Upper lobe of right lung (tissue), 1 donor: ENCODE measurements at regions not wholly inside any gene's neighbourhood (a gene's known extent, or its start where the extent isn't known, plus 50 kb on each side); places are given as distances from the start of the nearest gene placed in this dataset.
"Not testable (repeated sequence)": the region's sequence is repeated elsewhere in the genome, so short reads cannot be mapped to it uniquely, and the experiment has no call there.

Source experiments
- ATAC-seq: fragments of 200-7000 bp; cut with Tn5 transposase; one replicate; pipeline ENCODE4 v1.9.1; 2020; ENCODE audit warnings: mild to moderate bottlenecking, moderate library complexity
- DNase-seq: peaks from one replicate; pipeline ENCODE4 v3.0.0-alpha.2; 2020
- H3K27ac ChIP-seq: fragments of 200-600 bp; one replicate; pipeline ENCODE4 v1.8.0; 2022
- H3K27me3 ChIP-seq: fragments of 200-600 bp; one replicate; pipeline ENCODE4 v1.8.0; 2022; ENCODE audit warnings: mild to moderate bottlenecking
- H3K36me3 ChIP-seq: fragments of 200-600 bp; one replicate; pipeline ENCODE4 v1.8.0; 2022
- H3K4me1 ChIP-seq: fragments of 200-600 bp; one replicate; pipeline ENCODE4 v1.8.0; 2022
- H3K4me3 ChIP-seq: fragments of 200-600 bp; one replicate; pipeline ENCODE4 v1.8.0; 2022; ENCODE audit warnings: mild to moderate bottlenecking
- H3K9me3 ChIP-seq: fragments of 200-600 bp; one replicate; pipeline ENCODE4 v1.8.0; 2022
- intact Hi-C: fragments of 100-400 bp; cut with DNase I; formaldehyde crosslinking; loops from one replicate; pipeline ENCODE4 v1.11.0; 2022
- TF ChIP-seq, protein P1 (sequence below): fragments of 200-600 bp; IDR thresholded peaks from one replicate; pipeline ENCODE4 v1.8.0; 2022; ENCODE audit warnings: antibody characterized with exemption
- donor health status: DM: no; HTN: yes; CAD: no; lungs with severe emphysema.

DNA sequence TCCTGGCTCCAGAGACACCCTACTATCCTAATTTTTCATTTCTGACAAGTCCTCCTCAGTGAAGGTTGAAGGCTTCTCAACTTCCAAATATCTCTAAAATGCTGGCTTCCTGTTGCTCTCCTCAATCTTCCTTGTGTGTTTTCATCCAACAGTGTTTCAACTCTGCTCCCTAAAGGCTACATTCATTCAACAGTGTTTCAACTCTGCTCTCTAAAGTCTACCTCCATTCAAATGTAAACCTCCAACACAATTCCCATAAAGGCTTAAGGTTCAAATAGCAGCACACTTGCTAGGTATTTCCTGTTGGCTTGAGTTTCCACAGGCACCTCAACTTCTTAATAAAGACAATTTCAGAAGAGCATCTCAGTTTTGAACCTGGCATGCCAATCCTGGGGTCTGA lies 164.8 kb downstream of the HINT1 start:
- no peaks in the 10 kb centered on the region for H3K27me3 ChIP-seq
- H3K9me3 ChIP-seq = no peaks in the 10 kb centered on the region
- TF ChIP-seq, protein P1, sequence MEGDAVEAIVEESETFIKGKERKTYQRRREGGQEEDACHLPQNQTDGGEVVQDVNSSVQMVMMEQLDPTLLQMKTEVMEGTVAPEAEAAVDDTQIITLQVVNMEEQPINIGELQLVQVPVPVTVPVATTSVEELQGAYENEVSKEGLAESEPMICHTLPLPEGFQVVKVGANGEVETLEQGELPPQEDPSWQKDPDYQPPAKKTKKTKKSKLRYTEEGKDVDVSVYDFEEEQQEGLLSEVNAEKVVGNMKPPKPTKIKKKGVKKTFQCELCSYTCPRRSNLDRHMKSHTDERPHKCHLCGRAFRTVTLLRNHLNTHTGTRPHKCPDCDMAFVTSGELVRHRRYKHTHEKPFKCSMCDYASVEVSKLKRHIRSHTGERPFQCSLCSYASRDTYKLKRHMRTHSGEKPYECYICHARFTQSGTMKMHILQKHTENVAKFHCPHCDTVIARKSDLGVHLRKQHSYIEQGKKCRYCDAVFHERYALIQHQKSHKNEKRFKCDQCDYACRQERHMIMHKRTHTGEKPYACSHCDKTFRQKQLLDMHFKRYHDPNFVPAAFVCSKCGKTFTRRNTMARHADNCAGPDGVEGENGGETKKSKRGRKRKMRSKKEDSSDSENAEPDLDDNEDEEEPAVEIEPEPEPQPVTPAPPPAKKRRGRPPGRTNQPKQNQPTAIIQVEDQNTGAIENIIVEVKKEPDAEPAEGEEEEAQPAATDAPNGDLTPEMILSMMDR = no peak
- no peaks in the 10 kb centered on the region for H3K36me3 ChIP-seq
- H3K4me3 ChIP-seq = no peak overlapping the region
- no peaks in the 10 kb centered on the region for H3K4me1 ChIP-seq
- ATAC-seq (no peak), DNase-seq (no peak)
- intact Hi-C loops = no loop called here
- H3K27ac ChIP-seq = no peak overlapping the region

DNA sequence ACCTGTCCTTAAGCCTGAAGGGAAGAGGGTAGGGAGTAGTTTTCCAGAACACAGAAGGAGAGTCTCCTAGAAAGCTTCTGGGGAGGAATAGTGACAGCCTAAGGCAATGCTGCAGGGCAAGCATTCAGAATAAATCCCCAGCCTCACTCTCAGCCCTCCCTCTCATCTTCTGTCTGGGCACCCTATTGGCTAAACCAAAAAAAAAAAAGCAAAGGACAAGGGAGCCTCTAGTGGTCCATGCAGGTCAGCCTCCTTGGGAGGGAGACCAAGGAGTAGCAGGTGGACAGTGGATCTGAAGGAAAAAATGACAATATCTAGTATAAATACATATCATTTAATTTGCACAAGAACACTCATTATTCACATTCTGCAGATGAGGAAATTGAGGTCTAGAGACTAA lies 168.3 kb downstream of the HINT1 start:
- H3K4me1 ChIP-seq, DNase-seq, H3K36me3 ChIP-seq, H3K27me3 ChIP-seq, H3K27ac ChIP-seq, H3K4me3 ChIP-seq, intact Hi-C loops, ATAC-seq, H3K9me3 ChIP-seq: not testable (repeated sequence)

DNA sequence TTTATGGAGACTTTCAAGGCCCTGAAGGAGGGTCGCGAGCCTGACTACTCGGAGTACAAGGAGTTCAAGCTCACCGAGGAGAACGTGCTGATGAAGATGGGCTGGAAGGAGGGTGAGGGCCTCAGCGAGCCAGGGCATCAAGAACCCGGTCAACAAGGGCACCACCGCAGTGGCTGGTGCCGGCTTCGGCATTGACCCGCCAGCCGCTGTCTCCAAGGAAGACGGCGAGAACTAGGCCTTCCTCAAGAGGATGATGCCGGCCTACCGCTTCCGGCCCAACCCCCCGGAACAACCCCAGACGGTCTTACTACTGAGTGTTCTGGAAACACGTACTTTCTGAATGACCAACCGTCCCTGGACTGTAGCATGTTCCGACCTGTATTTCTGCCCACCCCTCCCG lies 169.2 kb downstream of the HINT1 start:
- intact Hi-C loops = no loop called here
- Histone ChIP-seq H3K27ac (no peak overlapping the region), H3K36me3 (no peaks in the 10 kb centered on the region), H3K4me3 (no peak overlapping the region), H3K9me3 (no peaks in the 10 kb centered on the region), H3K4me1 (no peaks in the 10 kb centered on the region), H3K27me3 (no peaks in the 10 kb centered on the region)
- TF ChIP-seq, protein P1 = no peak
- ATAC-seq (peak; percentile 19), DNase-seq (no peak)

DNA sequence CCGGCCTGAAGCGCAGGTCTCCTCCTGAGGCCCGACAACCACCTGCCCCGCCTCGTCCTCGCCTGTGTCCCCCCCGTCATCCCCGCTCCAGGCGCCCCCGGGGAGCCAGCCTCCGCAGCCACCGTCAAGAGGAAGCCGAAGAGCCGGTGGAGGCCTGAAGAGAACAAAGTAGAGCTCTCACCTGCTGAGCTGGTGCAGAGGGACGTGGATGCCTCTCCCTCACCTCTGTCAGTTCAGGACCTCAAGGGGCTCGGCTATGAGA lies 169.9 kb downstream of the HINT1 start:
- Histone ChIP-seq H3K36me3 (no peaks in the 10 kb centered on the region), H3K27me3 (no peaks in the 10 kb centered on the region), H3K4me1 (no peaks in the 10 kb centered on the region), H3K4me3 (no peak overlapping the region), H3K27ac (no peak overlapping the region), H3K9me3 (no peaks in the 10 kb centered on the region)
- ATAC-seq (peak; percentile 20), DNase-seq (no peak)
- TF ChIP-seq, protein P1 = no peak
- intact Hi-C loops = no loop called here

DNA sequence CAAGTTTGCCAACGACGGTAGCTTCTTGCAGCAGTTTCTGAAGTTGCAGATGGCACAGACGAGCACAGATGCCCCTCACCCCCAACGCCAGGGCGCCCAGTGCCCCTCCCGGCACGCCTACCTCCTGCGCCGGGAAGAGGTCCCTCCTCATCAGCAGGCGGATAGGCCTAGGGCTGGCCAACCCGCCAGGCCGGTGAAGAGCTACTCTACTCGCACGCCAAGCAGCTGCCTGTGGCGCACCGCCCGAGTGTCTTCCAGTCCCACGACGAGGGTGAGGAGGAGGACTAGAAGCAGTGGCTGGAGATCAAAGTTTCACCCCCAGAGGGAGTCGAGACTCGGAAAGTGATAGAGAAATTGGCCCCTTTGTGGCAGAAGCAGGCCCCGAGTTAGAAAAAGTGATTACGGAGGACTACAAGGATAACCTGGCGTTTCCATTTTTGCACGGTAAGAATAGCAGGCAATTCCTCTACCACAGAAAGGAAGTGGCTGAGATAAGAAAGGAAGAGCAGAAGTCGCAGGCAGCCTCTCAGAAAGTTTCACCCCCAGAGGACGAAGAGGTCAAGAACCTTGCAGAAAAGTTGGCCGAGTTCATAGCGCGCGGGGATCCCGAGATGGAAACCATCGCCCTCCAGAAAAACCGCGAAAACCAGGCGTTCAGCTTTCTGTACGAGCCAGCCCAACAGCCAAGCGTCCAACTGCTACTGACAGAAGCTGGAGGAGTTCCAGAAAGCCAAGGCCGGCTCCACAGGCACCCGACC lies 170.4 kb downstream of the HINT1 start:
- Histone ChIP-seq H3K4me1 (no peaks in the 10 kb centered on the region), H3K27me3 (no peaks in the 10 kb centered on the region), H3K9me3 (no peaks in the 10 kb centered on the region), H3K36me3 (no peaks in the 10 kb centered on the region), H3K27ac (no peak overlapping the region), H3K4me3 (no peak overlapping the region)
- no peak for DNase-seq
- ATAC-seq = peak; percentile 38
- intact Hi-C loops = no loop called here
- TF ChIP-seq, protein P1 = no peak

DNA sequence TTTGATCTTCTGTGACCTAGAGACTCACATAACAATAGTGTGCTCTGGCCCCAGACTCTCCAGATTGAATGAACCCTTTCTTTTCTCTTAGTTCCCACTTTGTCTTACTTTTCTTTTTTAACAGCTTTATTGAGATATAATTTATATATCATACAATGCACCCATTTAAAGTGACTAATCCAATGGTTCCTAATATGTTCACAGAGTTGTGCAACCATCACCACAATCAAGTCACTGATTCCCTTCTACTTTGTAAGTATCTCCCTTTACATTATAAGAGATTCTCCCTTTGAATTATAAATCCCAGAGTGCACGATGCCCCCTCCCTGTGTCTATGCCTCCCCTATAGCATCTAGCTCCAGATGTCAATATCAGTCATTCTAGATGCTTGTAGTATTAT lies 172.4 kb downstream of the HINT1 start:
- Histone ChIP-seq H3K4me1 (no peaks in the 10 kb centered on the region), H3K27me3 (no peaks in the 10 kb centered on the region), H3K27ac (no peak overlapping the region), H3K36me3 (no peaks in the 10 kb centered on the region), H3K9me3 (no peaks in the 10 kb centered on the region), H3K4me3 (no peak overlapping the region)
- no peak for ATAC-seq
- DNase-seq = no peak
- TF ChIP-seq, protein P1 = no peak
- intact Hi-C loops = no loop called here
